ENCODE measurements at regions not wholly inside any gene's neighbourhood (a gene's known extent, or its start where the extent isn't known, plus 50 kb on each side); places are given as distances from the start of the nearest gene placed in this dataset.
"Not testable (repeated sequence)": the region's sequence is repeated elsewhere in the genome, so short reads cannot be mapped to it uniquely, and the experiment has no call there.

DNA sequence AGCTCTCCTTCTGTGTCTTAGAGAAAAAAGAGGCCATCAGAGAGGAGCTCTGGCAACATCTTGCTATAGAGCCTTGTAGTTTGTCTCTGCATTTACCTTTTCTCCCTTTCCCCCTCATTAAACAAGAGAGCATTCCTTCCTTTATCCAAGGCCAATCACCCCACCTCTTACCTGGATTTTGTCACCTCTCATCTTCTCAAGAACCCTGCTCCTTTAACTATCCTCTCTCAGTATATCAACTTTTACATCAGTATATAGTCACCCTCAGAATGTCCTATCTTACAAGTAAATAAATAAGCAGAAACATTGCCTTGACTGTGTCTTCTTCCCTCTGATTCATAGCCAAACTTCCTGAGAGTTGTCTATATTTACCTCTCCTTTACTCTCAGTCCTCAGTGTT lies 105.0 kb upstream of the SLC38A2 start:
- DNase-seq (ENCODE audit: low spot score): no peak
- no peaks in the 10 kb centered on the region for H3K9me3 ChIP-seq (ENCODE audit: low read depth, low read length, poor library complexity, severe bottlenecking)
- no peak for TF ChIP-seq EZH2 (IDR thresholded peaks at IDR 0.05; ENCODE audit: borderline replicate concordance, low read depth, low read length, poor library complexity, severe bottlenecking)
- TF ChIP-seq, protein P1, sequence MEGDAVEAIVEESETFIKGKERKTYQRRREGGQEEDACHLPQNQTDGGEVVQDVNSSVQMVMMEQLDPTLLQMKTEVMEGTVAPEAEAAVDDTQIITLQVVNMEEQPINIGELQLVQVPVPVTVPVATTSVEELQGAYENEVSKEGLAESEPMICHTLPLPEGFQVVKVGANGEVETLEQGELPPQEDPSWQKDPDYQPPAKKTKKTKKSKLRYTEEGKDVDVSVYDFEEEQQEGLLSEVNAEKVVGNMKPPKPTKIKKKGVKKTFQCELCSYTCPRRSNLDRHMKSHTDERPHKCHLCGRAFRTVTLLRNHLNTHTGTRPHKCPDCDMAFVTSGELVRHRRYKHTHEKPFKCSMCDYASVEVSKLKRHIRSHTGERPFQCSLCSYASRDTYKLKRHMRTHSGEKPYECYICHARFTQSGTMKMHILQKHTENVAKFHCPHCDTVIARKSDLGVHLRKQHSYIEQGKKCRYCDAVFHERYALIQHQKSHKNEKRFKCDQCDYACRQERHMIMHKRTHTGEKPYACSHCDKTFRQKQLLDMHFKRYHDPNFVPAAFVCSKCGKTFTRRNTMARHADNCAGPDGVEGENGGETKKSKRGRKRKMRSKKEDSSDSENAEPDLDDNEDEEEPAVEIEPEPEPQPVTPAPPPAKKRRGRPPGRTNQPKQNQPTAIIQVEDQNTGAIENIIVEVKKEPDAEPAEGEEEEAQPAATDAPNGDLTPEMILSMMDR (conservative IDR thresholded peaks at IDR 0.05; ENCODE audit: low read depth, low read length): no peak
- no TSS peak for BruUV-seq (replicated peaks)
- CTCF ChIA-PET: no interaction called here
- H3K27me3 ChIP-seq (replicated peaks; ENCODE audit: insufficient read depth, low read depth, low read length, poor library complexity): no peaks in the 10 kb centered on the region
- intact Hi-C loops (cut with micrococcal nuclease; ENCODE audit: unreplicated experiment): loop anchor here (5.0 kb wide), 1 partner anchor 70 kb away; no protein-coding TSS in a partner anchor
- POLR2A ChIA-PET (ENCODE audit: low non-redundant PET): no interaction called here
- H3K36me3 ChIP-seq (ENCODE audit: insufficient read depth, low read length, poor library complexity, severe bottlenecking): no peaks in the 10 kb centered on the region
- no peak overlapping the region for H3K27ac ChIP-seq (ENCODE audit: low read depth, low read length, poor library complexity, severe bottlenecking)
- H3K4me1 ChIP-seq (ENCODE audit: insufficient read depth, low read length, poor library complexity, severe bottlenecking): peaks cover 27% of the 10 kb centered on the region
- no peak overlapping the region for H3K4me3 ChIP-seq (ENCODE audit: low read depth, low read length, poor library complexity, severe bottlenecking)

DNA sequence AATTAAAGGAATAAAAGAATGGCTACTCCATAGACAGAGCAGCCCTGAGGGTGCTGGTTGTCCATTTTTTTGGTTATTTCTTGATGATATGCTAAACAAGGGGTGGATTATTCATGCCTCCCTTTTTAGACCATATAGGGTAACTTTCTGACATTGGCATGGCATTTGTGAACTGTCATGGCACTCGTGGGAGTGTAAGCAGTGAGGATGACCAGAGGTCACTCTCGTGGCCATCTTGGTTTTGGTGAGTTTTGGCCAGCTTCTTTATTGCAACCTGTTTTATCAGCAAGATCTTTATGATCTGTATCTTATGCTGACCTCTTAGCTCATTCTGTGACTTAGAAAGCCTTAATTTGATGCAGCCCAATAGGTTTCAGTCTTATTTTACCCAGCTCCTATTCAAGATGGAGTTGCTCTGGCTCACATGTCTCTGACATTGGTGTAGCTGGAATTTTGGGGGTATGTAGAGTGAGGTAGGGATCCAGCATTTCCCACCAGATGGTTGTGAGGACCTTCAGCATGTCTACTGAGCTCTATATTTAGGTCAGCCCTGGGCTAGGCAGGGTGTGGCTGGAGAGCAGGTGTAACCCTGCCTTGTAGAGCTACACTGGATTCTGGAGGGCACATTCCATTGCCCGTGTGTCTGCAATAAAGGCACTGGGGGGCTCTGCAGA lies 103.5 kb upstream of the SLC38A2 start:
- ChIA-PET CTCF (no interaction called here), POLR2A (ENCODE audit: low non-redundant PET) (no interaction called here)
- BruUV-seq (replicated peaks): no TSS peak
- intact Hi-C loops (cut with micrococcal nuclease; ENCODE audit: unreplicated experiment): loop anchor here (5.0 kb wide), 1 partner anchor 71 kb away; no protein-coding TSS in a partner anchor
- H3K36me3 ChIP-seq (ENCODE audit: insufficient read depth, low read length, poor library complexity, severe bottlenecking): no peaks in the 10 kb centered on the region
- no peak for DNase-seq (ENCODE audit: low spot score)
- TF ChIP-seq EZH2 (IDR thresholded peaks at IDR 0.05; ENCODE audit: borderline replicate concordance, low read depth, low read length, poor library complexity, severe bottlenecking): no peak
- TF ChIP-seq, protein P1 (conservative IDR thresholded peaks at IDR 0.05; ENCODE audit: low read depth, low read length): no peak
- H3K9me3 ChIP-seq (ENCODE audit: low read depth, low read length, poor library complexity, severe bottlenecking): no peaks in the 10 kb centered on the region
- peaks cover 36% of the 10 kb centered on the region for H3K4me1 ChIP-seq (ENCODE audit: insufficient read depth, low read length, poor library complexity, severe bottlenecking)
- no peaks in the 10 kb centered on the region for H3K27me3 ChIP-seq (replicated peaks; ENCODE audit: insufficient read depth, low read depth, low read length, poor library complexity)
- H3K27ac ChIP-seq (ENCODE audit: low read depth, low read length, poor library complexity, severe bottlenecking): no peak overlapping the region
- no peak overlapping the region for H3K4me3 ChIP-seq (ENCODE audit: low read depth, low read length, poor library complexity, severe bottlenecking)

DNA sequence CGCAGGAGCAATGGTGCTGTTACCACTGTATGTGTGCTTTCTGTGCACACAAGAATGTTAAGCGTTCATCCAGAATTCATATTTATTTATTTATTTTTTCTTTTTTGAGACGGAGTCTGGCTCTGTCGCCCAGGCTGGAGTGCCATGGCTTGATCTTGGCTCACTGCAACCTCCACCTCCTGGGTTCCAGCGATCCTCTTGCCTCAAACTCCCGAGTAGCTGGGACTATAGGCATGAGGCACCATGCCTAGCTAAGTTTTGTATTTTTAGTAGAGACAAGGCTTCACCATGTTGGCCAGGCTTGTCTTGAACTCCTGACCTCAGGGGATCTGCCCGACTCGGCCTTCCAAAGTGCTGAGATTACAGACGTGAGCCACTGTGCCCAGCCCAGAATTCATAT lies 101.8 kb upstream of the SLC38A2 start:
- POLR2A ChIA-PET (ENCODE audit: low non-redundant PET); H3K9me3 ChIP-seq (ENCODE audit: low read depth, low read length, poor library complexity, severe bottlenecking); H3K27me3 ChIP-seq (replicated peaks; ENCODE audit: insufficient read depth, low read depth, low read length, poor library complexity); BruUV-seq (replicated peaks); H3K36me3 ChIP-seq (ENCODE audit: insufficient read depth, low read length, poor library complexity, severe bottlenecking); CTCF ChIA-PET; H3K4me3 ChIP-seq (ENCODE audit: low read depth, low read length, poor library complexity, severe bottlenecking); DNase-seq (ENCODE audit: low spot score): not testable (repeated sequence)
- H3K4me1 ChIP-seq (ENCODE audit: insufficient read depth, low read length, poor library complexity, severe bottlenecking): peaks cover 37% of the 10 kb centered on the region
- intact Hi-C loops (cut with micrococcal nuclease; ENCODE audit: unreplicated experiment): loop anchor here (5.0 kb wide), 2 partner anchors 42 to 102 kb away; partner anchors contain the start of gene SLC38A2
- H3K27ac ChIP-seq (ENCODE audit: low read depth, low read length, poor library complexity, severe bottlenecking): peak overlapping the region; percentile 89
